ENCODE measurements at regions not wholly inside any gene's neighbourhood (a gene's known extent, or its start where the extent isn't known, plus 50 kb on each side); places are given as distances from the start of the nearest gene placed in this dataset.
A peak's percentile ranks its signal among the peaks of the same experiment; 100 is the strongest.

DNA sequence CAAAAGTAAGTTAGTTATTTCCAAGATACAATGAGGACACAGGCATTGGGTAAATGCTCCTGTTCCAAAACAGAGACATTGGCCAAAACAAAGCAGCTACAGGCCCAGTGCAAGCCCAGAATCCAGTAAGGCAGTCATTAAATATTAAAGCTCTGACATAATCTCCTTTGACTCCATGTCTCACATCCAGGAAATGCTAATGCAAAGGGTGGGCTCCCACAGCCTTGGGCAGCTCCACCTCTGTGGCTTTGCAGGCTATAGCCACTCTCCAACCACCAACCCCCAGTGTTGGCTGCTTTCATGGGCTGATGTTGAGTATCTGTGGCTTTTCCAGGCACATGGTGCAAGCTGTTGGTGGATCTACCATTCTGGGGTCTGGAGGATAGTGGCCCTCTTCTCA is 733.4 kb upstream of the SOX9 start:
- ATAC-seq (no peak), FAIRE-seq (no peak), DNase-seq (ENCODE audit: low read depth in 1 of 2, low spot score in 1 of 2) (no peak)
- Histone ChIP-seq H3K4me1 (peaks cover 1% of the 10 kb centered on the region; the same call in 2 of the 3 replicates), H3K4me3 (no peak overlapping the region), H3K4me2 (no peak overlapping the region), H3K9me3 (peaks cover 7% of the 10 kb centered on the region; the same call in 1 of the 3 replicates), H3K27ac (no peak overlapping the region)
- CTCF ChIA-PET = no interaction called here
- TF ChIP-seq EHMT2 (IDR thresholded peaks at IDR 0.05; ENCODE audit: low read depth) = no peak
- TF ChIP-seq CHD4 (IDR thresholded peaks at IDR 0.05; ENCODE audit: borderline replicate concordance) = no peak
- no peak for TF ChIP-seq NPAS2 (CRISPR knock-in tag; IDR thresholded peaks at IDR 0.05; ENCODE audit: borderline replicate concordance)
- no peak for TF ChIP-seq BHLHE40 (IDR thresholded peaks at IDR 0.05; ENCODE audit: low read depth, low read length)
- TF ChIP-seq HEYL (CRISPR knock-in tag; IDR thresholded peaks at IDR 0.05) = no peak
- TF ChIP-seq, protein P1, sequence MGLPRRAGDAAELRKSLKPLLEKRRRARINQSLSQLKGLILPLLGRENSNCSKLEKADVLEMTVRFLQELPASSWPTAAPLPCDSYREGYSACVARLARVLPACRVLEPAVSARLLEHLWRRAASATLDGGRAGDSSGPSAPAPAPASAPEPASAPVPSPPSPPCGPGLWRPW (IDR thresholded peaks at IDR 0.05) = no peak
- TF ChIP-seq CHD2 (IDR thresholded peaks at IDR 0.05; ENCODE audit: low read length, partially characterized antibody) = no peak
- TF ChIP-seq, protein P2, sequence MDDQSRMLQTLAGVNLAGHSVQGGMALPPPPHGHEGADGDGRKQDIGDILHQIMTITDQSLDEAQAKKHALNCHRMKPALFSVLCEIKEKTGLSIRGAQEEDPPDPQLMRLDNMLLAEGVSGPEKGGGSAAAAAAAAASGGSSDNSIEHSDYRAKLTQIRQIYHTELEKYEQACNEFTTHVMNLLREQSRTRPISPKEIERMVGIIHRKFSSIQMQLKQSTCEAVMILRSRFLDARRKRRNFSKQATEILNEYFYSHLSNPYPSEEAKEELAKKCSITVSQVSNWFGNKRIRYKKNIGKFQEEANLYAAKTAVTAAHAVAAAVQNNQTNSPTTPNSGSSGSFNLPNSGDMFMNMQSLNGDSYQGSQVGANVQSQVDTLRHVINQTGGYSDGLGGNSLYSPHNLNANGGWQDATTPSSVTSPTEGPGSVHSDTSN (IDR thresholded peaks at IDR 0.05) = no peak
- TF ChIP-seq CEBPB (IDR thresholded peaks at IDR 0.05) = no peak
- no peak for TF ChIP-seq FOSL2 (IDR thresholded peaks at IDR 0.05)
- no peak for TF ChIP-seq FOSL2 (CRISPR knock-in tag; IDR thresholded peaks at IDR 0.05)
- TF ChIP-seq, protein P3, sequence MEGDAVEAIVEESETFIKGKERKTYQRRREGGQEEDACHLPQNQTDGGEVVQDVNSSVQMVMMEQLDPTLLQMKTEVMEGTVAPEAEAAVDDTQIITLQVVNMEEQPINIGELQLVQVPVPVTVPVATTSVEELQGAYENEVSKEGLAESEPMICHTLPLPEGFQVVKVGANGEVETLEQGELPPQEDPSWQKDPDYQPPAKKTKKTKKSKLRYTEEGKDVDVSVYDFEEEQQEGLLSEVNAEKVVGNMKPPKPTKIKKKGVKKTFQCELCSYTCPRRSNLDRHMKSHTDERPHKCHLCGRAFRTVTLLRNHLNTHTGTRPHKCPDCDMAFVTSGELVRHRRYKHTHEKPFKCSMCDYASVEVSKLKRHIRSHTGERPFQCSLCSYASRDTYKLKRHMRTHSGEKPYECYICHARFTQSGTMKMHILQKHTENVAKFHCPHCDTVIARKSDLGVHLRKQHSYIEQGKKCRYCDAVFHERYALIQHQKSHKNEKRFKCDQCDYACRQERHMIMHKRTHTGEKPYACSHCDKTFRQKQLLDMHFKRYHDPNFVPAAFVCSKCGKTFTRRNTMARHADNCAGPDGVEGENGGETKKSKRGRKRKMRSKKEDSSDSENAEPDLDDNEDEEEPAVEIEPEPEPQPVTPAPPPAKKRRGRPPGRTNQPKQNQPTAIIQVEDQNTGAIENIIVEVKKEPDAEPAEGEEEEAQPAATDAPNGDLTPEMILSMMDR (IDR thresholded peaks at IDR 0.05) = no peak
- no peak for TF ChIP-seq POLR2AphosphoS2 (conservative IDR thresholded peaks at IDR 0.05; ENCODE audit: low read length)
- TF ChIP-seq CBX8 (IDR thresholded peaks at IDR 0.05) = no peak
- no peak for TF ChIP-seq RCOR1 (IDR thresholded peaks at IDR 0.05; ENCODE audit: low read depth, low read length)
- no peak for TF ChIP-seq KDM5A (IDR thresholded peaks at IDR 0.05)
- POLR2A ChIA-PET = no interaction called here

DNA sequence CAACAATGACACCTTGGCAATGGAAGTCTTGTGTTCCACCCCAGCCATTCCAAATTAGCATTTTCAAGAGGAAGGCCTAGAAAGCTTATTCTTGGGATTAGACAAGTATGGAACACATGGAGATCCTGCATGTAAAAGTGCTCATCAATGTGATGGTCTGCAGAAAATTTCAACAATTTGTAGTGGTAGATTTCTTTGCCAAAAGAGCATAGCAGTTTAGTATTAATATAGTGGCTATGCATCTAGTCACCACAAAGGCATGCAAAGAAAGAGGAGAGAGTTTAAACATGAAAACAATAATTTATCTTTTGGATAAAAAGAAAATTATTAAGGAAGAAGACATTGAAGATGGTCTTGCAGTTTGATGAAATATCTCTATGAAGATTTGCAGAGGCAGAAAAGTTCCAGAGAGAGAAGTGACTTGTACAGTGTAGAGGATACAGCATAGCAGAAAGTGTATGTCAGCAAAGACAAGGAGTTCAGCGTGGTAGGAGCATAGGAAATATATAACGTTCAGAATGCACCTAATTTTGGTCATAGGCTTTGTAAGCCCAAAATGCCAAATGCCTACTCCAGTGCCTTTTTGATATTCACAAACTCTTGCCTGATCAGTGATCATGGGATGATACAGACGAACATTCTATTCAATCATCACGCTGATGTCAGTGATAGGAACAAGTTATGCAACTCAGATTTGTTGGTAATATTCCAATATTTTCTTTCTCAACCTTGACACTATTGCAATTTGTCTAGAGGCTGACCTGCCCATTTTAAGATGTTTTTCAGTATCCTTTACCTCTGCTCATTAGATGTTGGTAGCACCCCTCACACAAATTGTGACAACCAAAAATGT is 727.9 kb upstream of the SOX9 start:
- peak; percentile 23 for FAIRE-seq
- peak in 1 of 2 experiments; percentile 68; a peak in 4 of 6 replicates for ATAC-seq
- CTCF ChIA-PET = interaction anchor here (0.9 kb wide), 1 partner anchor 8 kb away, joined by 4 read pairs; no protein-coding TSS in a partner anchor

DNA sequence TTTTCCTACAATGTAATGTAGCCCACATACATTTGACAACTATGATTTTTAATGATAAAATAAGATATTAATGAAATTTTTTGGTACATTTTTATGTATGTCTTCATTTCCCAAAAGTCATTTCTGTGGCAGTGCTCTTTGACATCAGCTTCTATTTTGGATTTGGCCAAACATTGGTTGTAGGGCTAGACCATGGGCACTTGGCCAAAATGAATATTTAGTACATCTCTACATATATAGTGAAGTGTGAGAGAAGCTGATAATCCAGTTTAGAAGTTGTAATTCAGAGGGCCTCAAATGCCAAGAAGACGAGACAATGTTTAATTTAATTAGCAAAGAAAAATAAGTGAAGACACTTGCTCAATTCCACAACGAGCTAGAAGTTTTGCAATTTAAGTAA is 724.9 kb upstream of the SOX9 start:
- Histone ChIP-seq H3K4me3 (no peak overlapping the region), H3K9me3 (no peaks in the 10 kb centered on the region), H3K4me2 (no peak overlapping the region), H3K27ac (no peak overlapping the region), H3K4me1 (peaks cover 11% of the 10 kb centered on the region)
- POLR2A ChIA-PET = no interaction called here
- CTCF ChIA-PET = interaction anchor here (0.7 to 1.1 kb wide), 2 partner anchors 12 to 66 kb away, joined by 4 read pairs; no protein-coding TSS in a partner anchor
- FAIRE-seq (no peak), ATAC-seq (no peak), DNase-seq (ENCODE audit: low read depth in 1 of 2, low spot score in 1 of 2) (no peak)
- TF ChIP-seq, protein P4, sequence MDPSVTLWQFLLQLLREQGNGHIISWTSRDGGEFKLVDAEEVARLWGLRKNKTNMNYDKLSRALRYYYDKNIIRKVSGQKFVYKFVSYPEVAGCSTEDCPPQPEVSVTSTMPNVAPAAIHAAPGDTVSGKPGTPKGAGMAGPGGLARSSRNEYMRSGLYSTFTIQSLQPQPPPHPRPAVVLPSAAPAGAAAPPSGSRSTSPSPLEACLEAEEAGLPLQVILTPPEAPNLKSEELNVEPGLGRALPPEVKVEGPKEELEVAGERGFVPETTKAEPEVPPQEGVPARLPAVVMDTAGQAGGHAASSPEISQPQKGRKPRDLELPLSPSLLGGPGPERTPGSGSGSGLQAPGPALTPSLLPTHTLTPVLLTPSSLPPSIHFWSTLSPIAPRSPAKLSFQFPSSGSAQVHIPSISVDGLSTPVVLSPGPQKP (IDR thresholded peaks at IDR 0.05; ENCODE audit: low read depth, low read length) = no peak
- 34% methylated on average over 2 of the region's 2 CpGs for WGBS (ENCODE audit: missing lambda C conversion rate)

More for the DNA sequence above, 727.9 kb upstream of the SOX9 start:
- 34% methylated on average over 4 of the region's 4 CpGs for WGBS (ENCODE audit: missing lambda C conversion rate)
- Histone ChIP-seq H3K4me2 (peak overlapping the region; percentile 30), H3K27ac (no peak overlapping the region), H3K4me3 (no peak overlapping the region), H3K9me3 (peaks cover 7% of the 10 kb centered on the region; the same call in 1 of the 3 replicates), H3K4me1 (peaks cover 11% of the 10 kb centered on the region)
- POLR2A ChIA-PET = no interaction called here
- no peak for DNase-seq (ENCODE audit: low read depth in 1 of 2, low spot score in 1 of 2)
- TF ChIP-seq ZSCAN20 (CRISPR knock-in tag; IDR thresholded peaks at IDR 0.05) (no peak), SMC3 (IDR thresholded peaks at IDR 0.05) (no peak), CEBPB (IDR thresholded peaks at IDR 0.05) (0 out of 4 replicates have a peak, but pooled peaks of 1 of the 2 experiments have one; percentile 20), RCOR1 (IDR thresholded peaks at IDR 0.05; ENCODE audit: low read depth, low read length) (no peak)
